Pancreas (tissue), 10 donors: ENCODE measurements at regions not wholly inside any gene's neighbourhood (a gene's known extent, or its start where the extent isn't known, plus 50 kb on each side); places are given as distances from the start of the nearest gene placed in this dataset.
A peak's percentile ranks its signal among the peaks of the same experiment; 100 is the strongest.
"Not testable (repeated sequence)": the region's sequence is repeated elsewhere in the genome, so short reads cannot be mapped to it uniquely, and the experiment has no call there.

Experiments
- ATAC-seq, 4 donors: fragments of 200-7000 bp; cut with Tn5 transposase; one replicate each; pipeline versions ENCODE4 v1.8.0 to v1.9.1; 2020; ENCODE audit warnings: mild to moderate bottlenecking in 4 of 4, moderate library complexity in 4 of 4
- DNase-seq, 6 donors: peaks; one replicate each; pipeline ENCODE4 v3.0.0-alpha.2; 2020
- FAIRE-seq: peaks from 2 replicates; lab custom pipeline; 2012; peaks lifted over from hg19 to GRCh38; lab: Jason Lieb, UNC
- H3K27ac ChIP-seq, 4 donors: fragments of 200-600 bp; sonication (generic); 1 replicate in 3 of 4; 2 replicates in 1 of 4; pipeline versions ENCODE4 v1.5.0 to v1.8.0; 2020
- H3K27me3 ChIP-seq, 4 donors: fragments of 200-600 bp; one replicate each; pipeline ENCODE4 v1.8.0; 2021
- H3K36me3 ChIP-seq, 3 donors: fragments of 200-600 bp; sonication (generic) in 1 of 3; one replicate each; pipeline versions ENCODE4 v1.5.0 to v1.8.0; 2020 to 2021
- H3K4me1 ChIP-seq, 3 donors: fragments of 200-600 bp; one replicate each; pipeline ENCODE4 v1.8.0; 2021
- H3K4me3 ChIP-seq, 4 donors: fragments of 200-600 bp; sonication (generic) in 2 of 4; one replicate each; pipeline versions ENCODE4 v1.5.0 to v1.8.0; 2020 to 2021
- H3K9me3 ChIP-seq, 4 donors: fragments of 200-600 bp; one replicate each; pipeline ENCODE4 v1.8.0; 2021
- CTCF ChIP-seq, 4 donors: fragments of 200-600 bp; sonication (generic) in 3 of 4; IDR thresholded peaks; one replicate each; pipeline versions ENCODE4 v1.5.0 to v1.8.0; 2021; ENCODE audit warnings: antibody characterized with exemption in 4 of 4
- WGBS, 2 donors: extraction: QIAGEN DNeasy Blood & Tissue Kit; methylation state at CpG; one replicate each; pipeline ENCODE4 v1.1.7; 2013; 5-methylcytosine and 5-hydroxymethylcytosine counted together
- intact Hi-C, 3 donors: fragments of 100-400 bp; cut with DNase I; formaldehyde crosslinking; loops; one replicate each; pipeline versions ENCODE4 v1.11.1 to v1.14.2; 2022
- donor health status: healthy with polysubstance abuse.
- donor health status: DM: no; HTN: no; CAD: no; lungs with moderate emphysema.
- donor health status: DM: no; HTN: no; CAD: no.
- donor health status: control.
- donor health status: control.
- donor health status: Bipolar disorder and iron deficiency.
- donor health status: DM: yes; HTN: yes; CAD: no.
- donor health status: DM: no; HTN: no; CAD: no.
- donor health status: DM: no; HTN: no; CAD: no.
- donor health status: DM: yes; HTN: yes; CAD: no.

GRCh38 chr4:132427125-132427524, 722.0 kb upstream of the PCDH10 start:
- Histone ChIP-seq H3K27me3 (no peaks in the 10 kb centered on the region), H3K36me3 (no peaks in the 10 kb centered on the region), H3K4me1 (no peaks in the 10 kb centered on the region), H3K9me3 (no peaks in the 10 kb centered on the region), H3K27ac (no peak overlapping the region), H3K4me3 (no peak overlapping the region)
- no peak for FAIRE-seq
- no peak for ATAC-seq
- intact Hi-C loops, result no loop called here
- no peak for TF ChIP-seq CTCF (IDR thresholded peaks at IDR 0.05)
- WGBS, 2 donors, result 44 to 46% methylated on average over 3 of the region's 3 CpGs
- DNase-seq, result no peak

- Histone ChIP-seq H3K27ac (no peak overlapping the region), H3K27me3 (no peaks in the 10 kb centered on the region), H3K4me1 (no peaks in the 10 kb centered on the region), H3K9me3 (no peaks in the 10 kb centered on the region), H3K4me3 (no peak overlapping the region), H3K36me3 (no peaks in the 10 kb centered on the region)
- FAIRE-seq (no peak), ATAC-seq (no peak), DNase-seq (no peak)
- TF ChIP-seq CTCF (IDR thresholded peaks at IDR 0.05), result no peak
- intact Hi-C loops, result no loop called here
Observed at GRCh38 chr4:132437117-132437516, 712.0 kb upstream of the PCDH10 start.

- H3K4me1 ChIP-seq, result no peaks in the 10 kb centered on the region
- intact Hi-C loops, result no loop called here
- H3K9me3 ChIP-seq, result no peaks in the 10 kb centered on the region
- WGBS, 2 donors, result 67% methylated on average over 3 of the region's 3 CpGs
- no peaks in the 10 kb centered on the region for H3K36me3 ChIP-seq
- TF ChIP-seq CTCF (IDR thresholded peaks at IDR 0.05), result no peak
- H3K27me3 ChIP-seq, result no peaks in the 10 kb centered on the region
- H3K27ac ChIP-seq, result no peak overlapping the region
- FAIRE-seq (no peak), DNase-seq (no peak), ATAC-seq (no peak)
- no peak overlapping the region for H3K4me3 ChIP-seq
Observed at GRCh38 chr4:132445386-132445785, 703.7 kb upstream of the PCDH10 start.

GRCh38 chr4:132457987-132458386, 691.1 kb upstream of the PCDH10 start:
- not testable (repeated sequence) for FAIRE-seq
- peak in 1 of 6 donors; percentile 20 for DNase-seq

GRCh38 chr4:132479543-132479942, 669.6 kb upstream of the PCDH10 start:
- no peak for DNase-seq
- H3K27me3 ChIP-seq, result no peaks in the 10 kb centered on the region
- no peaks in the 10 kb centered on the region for H3K4me1 ChIP-seq
- H3K36me3 ChIP-seq, result no peaks in the 10 kb centered on the region
- WGBS, 2 donors, result 43 to 61% methylated on average over 2 of the region's 2 CpGs
- no peak for TF ChIP-seq CTCF (IDR thresholded peaks at IDR 0.05)
- no peak for FAIRE-seq
- H3K27ac ChIP-seq, result no peak overlapping the region
- H3K4me3 ChIP-seq, result no peak overlapping the region
- intact Hi-C loops, result no loop called here
- ATAC-seq, result no peak
- no peaks in the 10 kb centered on the region for H3K9me3 ChIP-seq

More at GRCh38 chr4:132457987-132458386, 691.1 kb upstream of the PCDH10 start:
- H3K27ac ChIP-seq, H3K4me3 ChIP-seq, H3K27me3 ChIP-seq, H3K4me1 ChIP-seq, H3K36me3 ChIP-seq, H3K9me3 ChIP-seq, ATAC-seq, intact Hi-C loops: not testable (repeated sequence)
- WGBS, 2 donors, result 66 to 67% methylated on average over 9 of the region's 9 CpGs

- no peak for ATAC-seq
- no peaks in the 10 kb centered on the region for H3K4me1 ChIP-seq
- H3K9me3 ChIP-seq, result peaks cover 0 to 7% (median 0%) of the 10 kb centered on the region in 4 donors
- no peak overlapping the region for H3K4me3 ChIP-seq
- 50 to 67% methylated on average over 3 of the region's 3 CpGs for WGBS, 2 donors
- no peak for DNase-seq
- no peaks in the 10 kb centered on the region for H3K27me3 ChIP-seq
- intact Hi-C loops, result no loop called here
- H3K27ac ChIP-seq, result no peak overlapping the region
- no peaks in the 10 kb centered on the region for H3K36me3 ChIP-seq
- TF ChIP-seq CTCF (IDR thresholded peaks at IDR 0.05), result no peak
- FAIRE-seq, result no peak
Observed at GRCh38 chr4:132488555-132488954, 660.5 kb upstream of the PCDH10 start.
